K562 (cell line): ENCODE measurements at regions not wholly inside any gene's neighbourhood (a gene's known extent, or its start where the extent isn't known, plus 50 kb on each side); places are given as distances from the start of the nearest gene placed in this dataset.

ENCODE experiments used
- ARID1B ChIP-seq: fragments of 450-650 bp; IDR thresholded peaks from 2 replicates; pipeline ENCODE4 v1.6.1; 2016; ENCODE audit warnings: antibody characterized with exemption, mild to moderate bottlenecking, inconsistent platforms
- ATF7 ChIP-seq: fragments of 450-650 bp; IDR thresholded peaks from 2 replicates; pipeline ENCODE4 v1.7.1; 2014; ENCODE audit warnings: mild to moderate bottlenecking, moderate library complexity
- CTBP1 ChIP-seq: fragments of 450-650 bp; IDR thresholded peaks from 2 replicates; pipeline ENCODE4 v1.6.1; 2016; ENCODE audit warnings: borderline replicate concordance
- EZH2 ChIP-seq: IDR thresholded peaks from 2 replicates; pipeline ENCODE4 v1.6.1; 2012; ENCODE audit warnings: low read depth, mild to moderate bottlenecking, inconsistent platforms, low read length, borderline replicate concordance
- FOXA1 ChIP-seq: fragments of 450-650 bp; IDR thresholded peaks from 2 replicates; pipeline ENCODE4 v1.6.1; 2016; ENCODE audit warnings: mild to moderate bottlenecking, borderline replicate concordance
- LEF1 ChIP-seq: fragments of 450-650 bp; IDR thresholded peaks from 2 replicates; pipeline ENCODE4 v1.6.1; 2016; ENCODE audit warnings: mild to moderate bottlenecking
- MAFK ChIP-seq: IDR thresholded peaks from 2 replicates; pipeline ENCODE4 v1.6.1; 2011; ENCODE audit warnings: low read length, improper control_type of control experiment
- MCM2 ChIP-seq: fragments of 450-650 bp; IDR thresholded peaks from 2 replicates; pipeline ENCODE4 v1.6.1; 2017; ENCODE audit warnings: low read depth, mild to moderate bottlenecking
- NCOA6 ChIP-seq: fragments of 450-650 bp; IDR thresholded peaks from 2 replicates; pipeline ENCODE4 v1.6.1; 2017; ENCODE audit warnings: mild to moderate bottlenecking
- POLR2AphosphoS2 ChIP-seq: IDR thresholded peaks from 2 replicates; pipeline ENCODE4 v1.6.1; 2012; ENCODE audit warnings: low read length, improper control_type of control experiment
- POLR2AphosphoS5 ChIP-seq: IDR thresholded peaks from 2 replicates; pipeline ENCODE4 v1.6.1; 2011; ENCODE audit warnings: mild to moderate bottlenecking, low read depth, low read length, moderate library complexity; ENCODE audit not compliant: control insufficient read depth, insufficient read depth
- PPARD ChIP-seq: fragments of 250-450 bp; sonication (Bioruptor Pico); IDR thresholded peaks from 2 replicates; pipeline ENCODE4 v1.8.0; 2022; ENCODE audit warnings: inconsistent platforms, mild to moderate bottlenecking, moderate library complexity
- PRMT5 ChIP-seq: sonication (generic); formaldehyde crosslinking; IDR thresholded peaks from 2 replicates; pipeline ENCODE4 v1.5.0; 2020; ENCODE audit warnings: missing genetic modification reagents
- PTRF ChIP-seq: fragments of 450-650 bp; IDR thresholded peaks from 2 replicates; pipeline ENCODE4 v1.6.1; 2016; ENCODE audit warnings: mild to moderate bottlenecking, missing genetic modification characterization, missing compliant biosample characterization
- SAFB2 ChIP-seq: fragments of 200-400 bp; formaldehyde crosslinking; IDR thresholded peaks from 2 replicates; pipeline ENCODE4 v1.6.1; 2018; ENCODE audit warnings: borderline replicate concordance, low read length, low read depth, moderate library complexity; ENCODE audit not compliant: severe bottlenecking
- THRAP3 ChIP-seq: fragments of 450-650 bp; IDR thresholded peaks from 2 replicates; pipeline ENCODE4 v1.6.1; 2016; ENCODE audit warnings: mild to moderate bottlenecking, inconsistent platforms, borderline replicate concordance
- XRCC3 ChIP-seq: fragments of 450-650 bp; IDR thresholded peaks from 2 replicates; pipeline ENCODE4 v1.6.1; 2017; ENCODE audit warnings: mild to moderate bottlenecking, moderate library complexity
- ZBED1 ChIP-seq: IDR thresholded peaks from 2 replicates; pipeline ENCODE4 v1.6.1; 2014
- ZNF24 ChIP-seq: fragments of 450-650 bp; IDR thresholded peaks from 2 replicates; pipeline ENCODE4 v1.6.1; 2016
- ZNF561 ChIP-seq: fragments of 450-650 bp; formaldehyde crosslinking; conservative IDR thresholded peaks from 2 replicates; pipeline ENCODE4 v1.4.0; 2020; ENCODE audit warnings: mild to moderate bottlenecking, moderate library complexity
- ZSCAN29 ChIP-seq: fragments of 450-650 bp; IDR thresholded peaks from 2 replicates; pipeline ENCODE4 v1.6.1; 2017
- TF ChIP-seq, protein P1 (sequence below): fragments of 250-450 bp; sonication (Bioruptor Pico); IDR thresholded peaks from 2 replicates; pipeline ENCODE4 v1.9.0; 2021; ENCODE audit warnings: mild to moderate bottlenecking
- TF ChIP-seq, protein P2 (sequence below): fragments of 450-650 bp; IDR thresholded peaks from 2 replicates; pipeline ENCODE4 v1.6.1; 2016; ENCODE audit warnings: mild to moderate bottlenecking
- TF ChIP-seq, protein P3 (sequence below): IDR thresholded peaks from 3 replicates; pipeline ENCODE4 v1.6.1; 2011; ENCODE audit warnings: borderline replicate concordance, mild to moderate bottlenecking; ENCODE audit not compliant: insufficient read length, insufficient read depth
- TF ChIP-seq, protein P4 (sequence below): fragments of 250-450 bp; sonication (Bioruptor Pico); IDR thresholded peaks from 2 replicates; pipeline ENCODE4 v1.8.0; 2021; ENCODE audit warnings: mild to moderate bottlenecking, moderate library complexity
- TF ChIP-seq, protein P5 (sequence below): sonication (generic); formaldehyde crosslinking; IDR thresholded peaks from 2 replicates; pipeline ENCODE4 v1.8.1; 2022; ENCODE audit warnings: missing genetic modification reagents

DNA sequence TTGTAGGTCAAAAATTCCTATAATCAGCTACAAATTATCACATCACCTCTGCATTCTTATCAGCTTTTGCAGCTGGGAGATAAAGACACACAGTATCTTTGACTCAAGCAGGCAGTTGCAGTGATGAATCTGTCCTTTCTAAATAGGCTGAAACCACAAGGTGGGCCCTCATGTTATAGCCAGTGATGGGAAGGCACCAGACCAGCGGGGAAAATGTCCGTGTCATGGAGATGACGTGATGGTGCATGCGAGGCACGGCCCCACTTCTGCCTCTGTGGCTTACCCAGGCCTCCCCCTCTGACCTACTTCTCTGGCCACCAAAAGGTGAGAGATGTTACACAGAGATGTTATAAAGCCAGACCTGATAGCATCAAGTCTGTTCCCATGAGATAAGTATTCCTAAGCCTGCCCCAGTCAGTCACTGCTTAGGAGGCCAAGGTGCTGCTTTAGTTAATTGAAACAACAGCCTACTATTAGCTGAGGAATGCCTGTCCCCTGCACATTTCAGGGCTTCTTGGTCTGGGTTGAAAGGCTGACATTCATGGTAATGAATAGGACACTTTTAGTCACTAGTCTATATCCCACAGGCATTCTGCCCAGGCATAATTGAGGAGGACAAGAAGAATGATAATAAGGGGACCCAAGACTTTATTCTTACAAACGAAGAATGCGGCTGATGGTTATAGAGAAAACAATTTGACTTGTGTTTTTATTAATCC lies 327.9 kb downstream of the LPIN1 start (continued):
- TF ChIP-seq CTBP1, result peak; percentile 100
- TF ChIP-seq PTRF (tag), result no peak
- TF ChIP-seq ARID1B, result peak; percentile 97
- peak; percentile 85 for TF ChIP-seq POLR2AphosphoS5
- TF ChIP-seq, protein P1, sequence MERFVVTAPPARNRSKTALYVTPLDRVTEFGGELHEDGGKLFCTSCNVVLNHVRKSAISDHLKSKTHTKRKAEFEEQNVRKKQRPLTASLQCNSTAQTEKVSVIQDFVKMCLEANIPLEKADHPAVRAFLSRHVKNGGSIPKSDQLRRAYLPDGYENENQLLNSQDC (CRISPR knock-in tag), result no peak
- no peak for TF ChIP-seq SAFB2
- no peak for TF ChIP-seq EZH2
- TF ChIP-seq ZBED1, result peak; percentile 48; the same call in 1 of the 2 replicates
- TF ChIP-seq THRAP3, result no peak
- TF ChIP-seq, protein P2, sequence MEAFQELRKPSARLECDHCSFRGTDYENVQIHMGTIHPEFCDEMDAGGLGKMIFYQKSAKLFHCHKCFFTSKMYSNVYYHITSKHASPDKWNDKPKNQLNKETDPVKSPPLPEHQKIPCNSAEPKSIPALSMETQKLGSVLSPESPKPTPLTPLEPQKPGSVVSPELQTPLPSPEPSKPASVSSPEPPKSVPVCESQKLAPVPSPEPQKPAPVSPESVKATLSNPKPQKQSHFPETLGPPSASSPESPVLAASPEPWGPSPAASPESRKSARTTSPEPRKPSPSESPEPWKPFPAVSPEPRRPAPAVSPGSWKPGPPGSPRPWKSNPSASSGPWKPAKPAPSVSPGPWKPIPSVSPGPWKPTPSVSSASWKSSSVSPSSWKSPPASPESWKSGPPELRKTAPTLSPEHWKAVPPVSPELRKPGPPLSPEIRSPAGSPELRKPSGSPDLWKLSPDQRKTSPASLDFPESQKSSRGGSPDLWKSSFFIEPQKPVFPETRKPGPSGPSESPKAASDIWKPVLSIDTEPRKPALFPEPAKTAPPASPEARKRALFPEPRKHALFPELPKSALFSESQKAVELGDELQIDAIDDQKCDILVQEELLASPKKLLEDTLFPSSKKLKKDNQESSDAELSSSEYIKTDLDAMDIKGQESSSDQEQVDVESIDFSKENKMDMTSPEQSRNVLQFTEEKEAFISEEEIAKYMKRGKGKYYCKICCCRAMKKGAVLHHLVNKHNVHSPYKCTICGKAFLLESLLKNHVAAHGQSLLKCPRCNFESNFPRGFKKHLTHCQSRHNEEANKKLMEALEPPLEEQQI, result peak; percentile 89; the same call in 1 of the 2 replicates
- no peak for TF ChIP-seq ZNF561
- TF ChIP-seq POLR2AphosphoS2, result no peak
- TF ChIP-seq MAFK, result no peak
- no peak for TF ChIP-seq NCOA6
- TF ChIP-seq LEF1, result peak; percentile 80
- TF ChIP-seq PPARD, result no peak
- no peak for TF ChIP-seq FOXA1
- TF ChIP-seq, protein P3, sequence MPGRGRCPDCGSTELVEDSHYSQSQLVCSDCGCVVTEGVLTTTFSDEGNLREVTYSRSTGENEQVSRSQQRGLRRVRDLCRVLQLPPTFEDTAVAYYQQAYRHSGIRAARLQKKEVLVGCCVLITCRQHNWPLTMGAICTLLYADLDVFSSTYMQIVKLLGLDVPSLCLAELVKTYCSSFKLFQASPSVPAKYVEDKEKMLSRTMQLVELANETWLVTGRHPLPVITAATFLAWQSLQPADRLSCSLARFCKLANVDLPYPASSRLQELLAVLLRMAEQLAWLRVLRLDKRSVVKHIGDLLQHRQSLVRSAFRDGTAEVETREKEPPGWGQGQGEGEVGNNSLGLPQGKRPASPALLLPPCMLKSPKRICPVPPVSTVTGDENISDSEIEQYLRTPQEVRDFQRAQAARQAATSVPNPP, result no peak
- no peak for TF ChIP-seq ZNF24
- TF ChIP-seq ATF7, result peak; percentile 98
- TF ChIP-seq, protein P4, sequence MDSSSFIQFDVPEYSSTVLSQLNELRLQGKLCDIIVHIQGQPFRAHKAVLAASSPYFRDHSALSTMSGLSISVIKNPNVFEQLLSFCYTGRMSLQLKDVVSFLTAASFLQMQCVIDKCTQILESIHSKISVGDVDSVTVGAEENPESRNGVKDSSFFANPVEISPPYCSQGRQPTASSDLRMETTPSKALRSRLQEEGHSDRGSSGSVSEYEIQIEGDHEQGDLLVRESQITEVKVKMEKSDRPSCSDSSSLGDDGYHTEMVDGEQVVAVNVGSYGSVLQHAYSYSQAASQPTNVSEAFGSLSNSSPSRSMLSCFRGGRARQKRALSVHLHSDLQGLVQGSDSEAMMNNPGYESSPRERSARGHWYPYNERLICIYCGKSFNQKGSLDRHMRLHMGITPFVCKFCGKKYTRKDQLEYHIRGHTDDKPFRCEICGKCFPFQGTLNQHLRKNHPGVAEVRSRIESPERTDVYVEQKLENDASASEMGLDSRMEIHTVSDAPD, result no peak
- no peak for TF ChIP-seq XRCC3
- TF ChIP-seq ZSCAN29, result no peak
- no peak for TF ChIP-seq MCM2
- TF ChIP-seq PRMT5 (CRISPR knock-in tag), result no peak
- TF ChIP-seq, protein P5, sequence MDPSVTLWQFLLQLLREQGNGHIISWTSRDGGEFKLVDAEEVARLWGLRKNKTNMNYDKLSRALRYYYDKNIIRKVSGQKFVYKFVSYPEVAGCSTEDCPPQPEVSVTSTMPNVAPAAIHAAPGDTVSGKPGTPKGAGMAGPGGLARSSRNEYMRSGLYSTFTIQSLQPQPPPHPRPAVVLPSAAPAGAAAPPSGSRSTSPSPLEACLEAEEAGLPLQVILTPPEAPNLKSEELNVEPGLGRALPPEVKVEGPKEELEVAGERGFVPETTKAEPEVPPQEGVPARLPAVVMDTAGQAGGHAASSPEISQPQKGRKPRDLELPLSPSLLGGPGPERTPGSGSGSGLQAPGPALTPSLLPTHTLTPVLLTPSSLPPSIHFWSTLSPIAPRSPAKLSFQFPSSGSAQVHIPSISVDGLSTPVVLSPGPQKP (CRISPR knock-in tag), result no peak
